GM10248 (cell line): ENCODE measurements at regions not wholly inside any gene's neighbourhood (a gene's known extent, or its start where the extent isn't known, plus 50 kb on each side); places are given as distances from the start of the nearest gene placed in this dataset.
"Not testable (repeated sequence)": the region's sequence is repeated elsewhere in the genome, so short reads cannot be mapped to it uniquely, and the experiment has no call there.

Experiments
- CTCF ChIA-PET: fragments of 300-600 bp; sonication (Branson Sonifier 250); formaldehyde crosslinking; extraction: SDS; loops from one replicate; lab custom pipeline; 2021; ENCODE audit warnings: antibody characterized with exemption; lab: Yijun Ruan, JAX
- POLR2A ChIA-PET: fragments of 350-650 bp; sonication (Branson Sonifier 250); formaldehyde crosslinking; extraction: SDS; loops from one replicate; lab custom pipeline; 2020; ENCODE audit warnings: antibody characterized with exemption; lab: Yijun Ruan, JAX
- DNase-seq: peaks from one replicate; pipeline ENCODE4 v3.0.0; 2012; ENCODE audit errors: extremely low spot score
- TF ChIP-seq, protein P1 (sequence below): IDR thresholded peaks from 2 replicates; pipeline ENCODE4 v1.5.1; 2012; ENCODE audit warnings: mild to moderate bottlenecking, low read depth; ENCODE audit errors: extremely low read depth, missing control alignments, control extremely low read depth

DNA sequence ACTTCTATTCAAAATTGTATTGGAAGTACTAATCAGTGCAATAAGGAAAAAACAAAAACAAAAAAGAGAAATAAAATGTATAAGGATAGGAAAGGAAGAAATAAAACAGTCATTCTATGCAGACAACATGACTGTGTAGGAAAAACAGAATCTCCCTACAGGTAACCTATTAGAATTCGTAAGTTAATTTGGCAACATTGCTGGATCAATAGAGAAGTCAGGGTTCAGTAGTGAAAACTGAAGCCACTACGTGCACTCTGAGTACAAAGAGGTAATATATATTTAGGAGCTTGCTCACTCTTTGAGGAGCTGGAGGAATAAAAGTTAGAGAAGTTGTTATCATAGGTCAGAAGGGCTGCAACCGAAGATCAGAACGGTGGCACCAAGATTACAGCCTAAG lies 84.0 kb upstream of the BMAL1 start:
- CTCF ChIA-PET = no interaction called here
- DNase-seq = no peak
- TF ChIP-seq, protein P1, sequence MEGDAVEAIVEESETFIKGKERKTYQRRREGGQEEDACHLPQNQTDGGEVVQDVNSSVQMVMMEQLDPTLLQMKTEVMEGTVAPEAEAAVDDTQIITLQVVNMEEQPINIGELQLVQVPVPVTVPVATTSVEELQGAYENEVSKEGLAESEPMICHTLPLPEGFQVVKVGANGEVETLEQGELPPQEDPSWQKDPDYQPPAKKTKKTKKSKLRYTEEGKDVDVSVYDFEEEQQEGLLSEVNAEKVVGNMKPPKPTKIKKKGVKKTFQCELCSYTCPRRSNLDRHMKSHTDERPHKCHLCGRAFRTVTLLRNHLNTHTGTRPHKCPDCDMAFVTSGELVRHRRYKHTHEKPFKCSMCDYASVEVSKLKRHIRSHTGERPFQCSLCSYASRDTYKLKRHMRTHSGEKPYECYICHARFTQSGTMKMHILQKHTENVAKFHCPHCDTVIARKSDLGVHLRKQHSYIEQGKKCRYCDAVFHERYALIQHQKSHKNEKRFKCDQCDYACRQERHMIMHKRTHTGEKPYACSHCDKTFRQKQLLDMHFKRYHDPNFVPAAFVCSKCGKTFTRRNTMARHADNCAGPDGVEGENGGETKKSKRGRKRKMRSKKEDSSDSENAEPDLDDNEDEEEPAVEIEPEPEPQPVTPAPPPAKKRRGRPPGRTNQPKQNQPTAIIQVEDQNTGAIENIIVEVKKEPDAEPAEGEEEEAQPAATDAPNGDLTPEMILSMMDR = no peak
- POLR2A ChIA-PET = no interaction called here

DNA sequence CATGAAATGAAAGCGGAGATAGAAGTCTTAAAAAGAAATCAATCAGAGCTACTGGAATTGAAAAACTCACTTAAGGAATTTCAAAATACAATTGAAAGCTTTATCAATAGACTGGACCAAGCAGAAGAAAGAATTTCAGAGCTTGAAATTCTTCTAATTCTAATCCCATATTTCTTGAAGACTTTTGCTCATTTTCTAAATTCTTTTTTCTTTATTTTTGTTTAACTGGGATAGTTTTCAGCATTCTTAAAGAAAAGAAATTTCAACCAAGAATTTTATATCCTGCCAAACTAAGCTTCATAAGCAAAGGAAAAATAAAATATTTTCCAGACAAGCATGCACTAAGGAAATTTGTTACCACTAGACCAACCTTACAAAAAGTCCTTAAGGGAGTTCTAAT lies 80.2 kb upstream of the BMAL1 start:
- CTCF ChIA-PET = interaction anchor here (0.7 to 0.8 kb wide), 2 partner anchors 15 to 138 kb away, joined by 3 read pairs; no protein-coding TSS in a partner anchor
- POLR2A ChIA-PET, DNase-seq: not testable (repeated sequence)

DNA sequence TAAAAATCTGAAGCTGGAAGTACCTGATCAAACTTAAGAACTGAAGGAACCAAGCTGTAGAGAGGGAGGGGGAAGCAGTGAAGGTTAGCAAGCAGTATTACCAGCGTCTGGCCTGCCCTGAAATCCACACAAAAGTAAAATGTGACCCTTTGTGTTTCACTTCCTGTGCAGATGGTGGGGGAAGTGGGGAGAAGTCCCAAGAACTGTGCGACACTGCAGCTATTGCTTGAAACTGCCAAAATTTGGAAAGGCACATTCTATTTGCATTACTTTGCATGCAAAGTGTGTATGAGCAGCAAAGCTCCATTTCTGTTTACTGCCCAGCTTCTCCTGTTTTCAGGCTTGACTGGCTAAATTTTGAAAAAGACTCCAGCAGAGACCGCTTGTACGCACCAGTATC lies 72.1 kb upstream of the BMAL1 start:
- ChIA-PET CTCF (interaction anchor here (1.0 to 1.3 kb wide), 2 partner anchors 9 to 10 kb away, joined by 3 read pairs; no protein-coding TSS in a partner anchor), POLR2A (no interaction called here)
- no peak for DNase-seq
- TF ChIP-seq, protein P1 = no peak

DNA sequence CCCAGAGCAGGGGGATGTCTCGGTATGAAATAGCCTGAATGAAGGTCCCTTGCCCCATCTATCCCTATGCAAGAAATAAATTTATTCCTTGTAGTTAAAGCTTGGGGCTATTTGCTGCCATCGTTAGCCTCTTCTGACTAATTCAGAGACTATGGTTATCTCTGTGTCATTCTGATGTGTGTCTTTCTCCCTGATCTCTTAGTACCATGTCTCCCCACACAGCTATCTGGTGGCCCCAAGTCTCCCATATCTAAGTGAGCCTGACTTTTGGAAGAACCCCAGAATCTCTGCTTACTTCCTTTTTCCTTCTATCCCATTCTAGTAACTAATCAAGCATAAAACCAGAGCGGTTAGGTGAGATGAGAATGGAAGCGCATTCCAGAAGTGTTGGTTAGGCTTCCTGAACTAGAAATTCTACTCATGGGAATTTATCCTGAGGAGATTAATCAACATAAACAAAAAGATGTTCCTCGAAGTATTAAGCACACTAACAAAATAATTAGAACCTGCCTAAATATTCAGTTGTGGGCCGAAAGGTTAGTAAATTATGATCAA lies 71.4 kb upstream of the BMAL1 start:
- ChIA-PET CTCF (interaction anchor here (1.0 to 1.2 kb wide), 2 partner anchors 8 to 20 kb away, joined by 3 read pairs; no protein-coding TSS in a partner anchor), POLR2A (no interaction called here)
- TF ChIP-seq, protein P1 = no peak
- no peak for DNase-seq

DNA sequence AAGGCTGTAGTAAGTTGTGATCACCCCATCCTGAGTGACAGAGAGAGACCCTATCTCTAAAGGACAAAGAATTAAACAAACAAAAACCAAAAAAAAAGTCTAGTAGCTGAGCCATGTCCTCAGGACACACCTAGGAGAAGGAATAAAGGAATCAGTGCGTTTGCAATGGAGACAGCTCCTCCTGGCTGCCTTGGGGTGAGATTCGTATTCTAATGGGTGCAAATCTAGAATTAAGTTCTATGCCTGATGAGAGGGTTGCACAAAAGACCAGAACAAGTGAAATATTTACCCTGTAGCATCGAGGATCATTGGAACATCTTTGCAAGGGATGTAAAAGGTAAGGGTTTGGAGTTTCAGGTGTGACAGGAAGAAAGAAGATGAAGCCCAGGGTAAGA lies 70.3 kb upstream of the BMAL1 start:
- CTCF ChIA-PET = interaction anchor here (1.2 to 3.4 kb wide), 2 partner anchors 136 to 244 kb away, joined by 4 to 10 read pairs; no protein-coding TSS in a partner anchor
- TF ChIP-seq, protein P1 = no peak
- DNase-seq = no peak
- POLR2A ChIA-PET = no interaction called here

DNA sequence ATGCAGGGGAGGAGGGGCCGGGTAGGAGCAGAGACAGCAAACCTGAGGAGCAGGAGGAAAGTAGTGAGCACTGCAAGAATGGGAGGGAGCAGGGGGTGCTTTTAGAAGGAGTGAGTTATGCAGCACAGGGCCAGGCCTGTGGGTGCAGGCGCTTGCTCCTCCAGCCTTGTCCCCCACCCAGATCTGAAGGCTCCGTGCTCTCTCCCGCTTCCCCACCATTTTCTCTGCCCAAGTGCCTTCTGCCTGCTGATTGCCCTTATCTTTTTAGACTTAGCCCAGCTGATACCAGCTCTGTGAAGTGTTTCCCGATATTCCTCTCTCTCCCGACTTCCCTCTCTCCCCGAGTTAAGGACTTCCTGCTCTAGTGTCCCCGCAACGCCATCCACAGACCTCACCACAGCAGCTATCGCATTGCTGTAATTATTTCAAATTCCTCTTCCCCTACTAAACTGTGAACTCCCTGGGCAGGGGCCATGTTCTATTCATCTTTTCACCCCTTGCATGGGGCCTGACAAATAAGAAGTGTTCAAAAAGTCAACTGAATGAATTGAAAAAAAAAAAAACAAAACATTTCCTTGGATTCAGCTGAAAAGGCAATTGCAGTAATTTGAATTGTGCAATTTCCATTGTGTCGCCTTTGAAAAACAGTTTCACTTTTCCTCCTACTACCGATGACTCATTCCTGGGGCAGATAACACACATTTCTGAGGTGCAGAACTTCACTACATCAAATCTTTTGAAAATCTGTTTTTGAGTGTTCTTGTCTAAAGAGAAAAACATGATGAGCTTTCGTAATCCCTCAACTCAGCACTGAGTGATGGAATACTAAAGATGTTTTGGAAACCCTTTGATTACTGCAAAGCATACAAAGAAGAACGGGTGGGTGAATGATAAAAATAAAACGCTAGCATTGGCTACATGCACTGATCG lies 69.7 kb upstream of the BMAL1 start:
- ChIA-PET CTCF (interaction anchor here (0.6 to 3.4 kb wide), 4 partner anchors 9 to 551 kb away, joined by 3 to 10 read pairs (median 4); no protein-coding TSS in a partner anchor), POLR2A (no interaction called here)
- no peak for DNase-seq
- TF ChIP-seq, protein P1 = no peak
